Effector memory CD8-positive, alpha-beta T cell (primary cell): ENCODE measurements at regions not wholly inside any gene's neighbourhood (a gene's known extent, or its start where the extent isn't known, plus 50 kb on each side); places are given as distances from the start of the nearest gene placed in this dataset.
"Not testable (repeated sequence)": the region's sequence is repeated elsewhere in the genome, so short reads cannot be mapped to it uniquely, and the experiment has no call there.

Experiments used
- ATAC-seq: fragments of 150-1000 bp; cut with Tn5 transposase; replicated peaks from 2 replicates; pipeline ENCODE4 v1.10.0; 2021; ENCODE audit warnings: mild to moderate bottlenecking, moderate library complexity
- DNase-seq, 3 experiments: peaks; one replicate each; pipeline ENCODE4 v3.0.0; 2021
- H3K27ac Mint-ChIP-seq, 2 donors: one replicate each; pipeline ENCODE4 v1.8.0; 2022; ENCODE audit warnings: mild to moderate bottlenecking in 2 of 2, mixed read lengths in 2 of 2, moderate library complexity in 2 of 2
- H3K27me3 Mint-ChIP-seq, 2 donors: one replicate each; pipeline ENCODE4 v1.8.0; 2022; ENCODE audit warnings: mixed read lengths in 2 of 2
- H3K36me3 Mint-ChIP-seq: one replicate; pipeline ENCODE4 v1.8.0; 2022; ENCODE audit warnings: mild to moderate bottlenecking, moderate library complexity, mixed read lengths; ENCODE audit not compliant: insufficient read depth
- H3K4me1 Mint-ChIP-seq, 2 donors: one replicate each; pipeline ENCODE4 v1.8.0; 2022; ENCODE audit warnings: low read depth in 2 of 2, mixed read lengths in 2 of 2
- H3K4me3 Mint-ChIP-seq, 2 donors: one replicate each; pipeline ENCODE4 v1.8.0; 2022; ENCODE audit warnings: mild to moderate bottlenecking in 2 of 2, mixed read lengths in 2 of 2, moderate library complexity in 2 of 2
- H3K9me3 Mint-ChIP-seq, 2 donors: one replicate each; pipeline ENCODE4 v1.8.0; 2022; ENCODE audit warnings: mixed read lengths in 2 of 2

- Mint-ChIP-seq H3K4me3 (no peak overlapping the region), H3K4me1 (no peaks in the 10 kb centered on the region)
- no peak for ATAC-seq
These were observed 114.1 kb downstream of the GXYLT1 start for GRCh38 chr12:42030588-42030987.

GRCh38 chr12:42027546-42027945 is 117.1 kb downstream of the GXYLT1 start:
- ATAC-seq (no peak), DNase-seq (no peak)
- H3K36me3 Mint-ChIP-seq: peaks cover 3% of the 10 kb centered on the region
- H3K4me3 Mint-ChIP-seq: no peak overlapping the region
- H3K27me3 Mint-ChIP-seq: peaks cover 8 to 13% of the 10 kb centered on the region in 2 donors
- H3K27ac Mint-ChIP-seq: no peak overlapping the region
- no peaks in the 10 kb centered on the region for H3K9me3 Mint-ChIP-seq
- H3K4me1 Mint-ChIP-seq: peaks cover 6 to 9% of the 10 kb centered on the region in 2 donors

More at GRCh38 chr12:42030588-42030987, 114.1 kb downstream of the GXYLT1 start:
- no peak overlapping the region for H3K27ac Mint-ChIP-seq
- H3K27me3 Mint-ChIP-seq: peaks cover 0 to 2% of the 10 kb centered on the region in 2 donors
- peaks cover 3% of the 10 kb centered on the region for H3K36me3 Mint-ChIP-seq
- no peak for DNase-seq
- H3K9me3 Mint-ChIP-seq: no peaks in the 10 kb centered on the region

GRCh38 chr12:42024495-42024830 is 120.2 kb downstream of the GXYLT1 start:
- Mint-ChIP-seq H3K9me3 (no peaks in the 10 kb centered on the region), H3K4me3 (peak overlapping the region; percentile 48 to 74), H3K4me1 (peaks cover 6 to 9% of the 10 kb centered on the region in 2 donors), H3K36me3 (peaks cover 3% of the 10 kb centered on the region), H3K27ac (no peak overlapping the region), H3K27me3 (peaks cover 8 to 13% of the 10 kb centered on the region in 2 donors)
- DNase-seq (no peak), ATAC-seq (no peak)

- Mint-ChIP-seq H3K4me1 (peaks cover 6 to 9% of the 10 kb centered on the region in 2 donors), H3K27me3 (peaks cover 12 to 13% of the 10 kb centered on the region in 2 donors), H3K4me3 (peak overlapping the region; percentile 48 to 74), H3K36me3 (peaks cover 3% of the 10 kb centered on the region), H3K9me3 (no peaks in the 10 kb centered on the region), H3K27ac (no peak overlapping the region)
- DNase-seq: peak; percentile 54 to 66 (median 59)
- ATAC-seq: peak; percentile 84
These were observed 120.8 kb downstream of the GXYLT1 start for GRCh38 chr12:42023733-42024494.

GRCh38 chr12:42021937-42022336 is 122.7 kb downstream of the GXYLT1 start:
- ATAC-seq, H3K36me3 Mint-ChIP-seq, H3K4me1 Mint-ChIP-seq, H3K27ac Mint-ChIP-seq, H3K4me3 Mint-ChIP-seq, H3K9me3 Mint-ChIP-seq, DNase-seq: not testable (repeated sequence)
- peaks cover 29 to 31% of the 10 kb centered on the region in 2 donors for H3K27me3 Mint-ChIP-seq

GRCh38 chr12:42021469-42021868 is 123.2 kb downstream of the GXYLT1 start:
- Mint-ChIP-seq H3K4me3 (no peak overlapping the region), H3K4me1 (peaks cover 8 to 9% of the 10 kb centered on the region in 2 donors), H3K9me3 (no peaks in the 10 kb centered on the region), H3K27me3 (peaks cover 33 to 36% of the 10 kb centered on the region in 2 donors), H3K27ac (no peak overlapping the region), H3K36me3 (peaks cover 4% of the 10 kb centered on the region)
- ATAC-seq: no peak
- DNase-seq: no peak

GRCh38 chr12:42020226-42020625 is 124.4 kb downstream of the GXYLT1 start:
- no peak overlapping the region for H3K27ac Mint-ChIP-seq

GRCh38 chr12:42019746-42020145 is 124.9 kb downstream of the GXYLT1 start:
- no peak overlapping the region for H3K27ac Mint-ChIP-seq
- H3K36me3 Mint-ChIP-seq: peaks cover 4% of the 10 kb centered on the region
- no peak overlapping the region for H3K4me3 Mint-ChIP-seq
- DNase-seq (no peak), ATAC-seq (no peak)
- no peaks in the 10 kb centered on the region for H3K9me3 Mint-ChIP-seq
- H3K4me1 Mint-ChIP-seq: peaks cover 8 to 9% of the 10 kb centered on the region in 2 donors
- peaks cover 37% of the 10 kb centered on the region in 2 donors for H3K27me3 Mint-ChIP-seq

More at GRCh38 chr12:42020226-42020625, 124.4 kb downstream of the GXYLT1 start:
- DNase-seq (no peak), ATAC-seq (no peak)
- Mint-ChIP-seq H3K27me3 (peaks cover 37% of the 10 kb centered on the region in 2 donors), H3K4me1 (peaks cover 8 to 9% of the 10 kb centered on the region in 2 donors), H3K4me3 (no peak overlapping the region), H3K9me3 (no peaks in the 10 kb centered on the region), H3K36me3 (peaks cover 4% of the 10 kb centered on the region)

- Mint-ChIP-seq H3K27me3 (peaks cover 24 to 29% of the 10 kb centered on the region in 2 donors), H3K9me3 (no peaks in the 10 kb centered on the region), H3K4me1 (peaks cover 0 to 2% of the 10 kb centered on the region in 2 donors), H3K27ac (no peak overlapping the region), H3K4me3 (no peak overlapping the region), H3K36me3 (peaks cover 4% of the 10 kb centered on the region)
- ATAC-seq (no peak), DNase-seq (no peak)
These were observed 127.6 kb downstream of the GXYLT1 start for GRCh38 chr12:42017051-42017450.

- DNase-seq (no peak), ATAC-seq (no peak)
- Mint-ChIP-seq H3K36me3 (peaks cover 4% of the 10 kb centered on the region), H3K27me3 (peaks cover 24 to 29% of the 10 kb centered on the region in 2 donors), H3K4me1 (peaks cover 0 to 2% of the 10 kb centered on the region in 2 donors), H3K27ac (no peak overlapping the region), H3K9me3 (no peaks in the 10 kb centered on the region), H3K4me3 (no peak overlapping the region)
These were observed 129.6 kb downstream of the GXYLT1 start for GRCh38 chr12:42015051-42015461.

- H3K27ac Mint-ChIP-seq, H3K4me3 Mint-ChIP-seq, H3K36me3 Mint-ChIP-seq, DNase-seq, H3K9me3 Mint-ChIP-seq, ATAC-seq, H3K4me1 Mint-ChIP-seq: not testable (repeated sequence)
- peaks cover 11 to 14% of the 10 kb centered on the region in 2 donors for H3K27me3 Mint-ChIP-seq
These were observed 132.2 kb downstream of the GXYLT1 start for GRCh38 chr12:42012501-42012900.

- H3K4me1 Mint-ChIP-seq: no peaks in the 10 kb centered on the region
- no peaks in the 10 kb centered on the region for H3K36me3 Mint-ChIP-seq
- DNase-seq (no peak), ATAC-seq (no peak)
- no peak overlapping the region for H3K27ac Mint-ChIP-seq
- peaks cover 9% of the 10 kb centered on the region in 2 donors for H3K27me3 Mint-ChIP-seq
- H3K4me3 Mint-ChIP-seq: no peak overlapping the region
- H3K9me3 Mint-ChIP-seq: no peaks in the 10 kb centered on the region
These were observed 134.0 kb downstream of the GXYLT1 start for GRCh38 chr12:42010715-42011114.

- peaks cover 9% of the 10 kb centered on the region in 2 donors for H3K27me3 Mint-ChIP-seq
- no peak for DNase-seq
- no peak overlapping the region for H3K27ac Mint-ChIP-seq
- no peak for ATAC-seq
- no peaks in the 10 kb centered on the region for H3K9me3 Mint-ChIP-seq
- H3K4me1 Mint-ChIP-seq: no peaks in the 10 kb centered on the region
- H3K4me3 Mint-ChIP-seq: no peak overlapping the region
- H3K36me3 Mint-ChIP-seq: no peaks in the 10 kb centered on the region
These were observed 134.4 kb downstream of the GXYLT1 start for GRCh38 chr12:42010257-42010656.

GRCh38 chr12:42008996-42009395 is 135.7 kb downstream of the GXYLT1 start:
- DNase-seq (no peak), ATAC-seq (no peak)
- Mint-ChIP-seq H3K36me3 (no peaks in the 10 kb centered on the region), H3K9me3 (no peaks in the 10 kb centered on the region), H3K27ac (no peak overlapping the region), H3K4me3 (no peak overlapping the region), H3K27me3 (peaks cover 9% of the 10 kb centered on the region in 2 donors), H3K4me1 (no peaks in the 10 kb centered on the region)
